ENCODE measurements at regions not wholly inside any gene's neighbourhood (a gene's known extent, or its start where the extent isn't known, plus 50 kb on each side); places are given as distances from the start of the nearest gene placed in this dataset.
A peak's percentile ranks its signal among the peaks of the same experiment; 100 is the strongest.

DNA sequence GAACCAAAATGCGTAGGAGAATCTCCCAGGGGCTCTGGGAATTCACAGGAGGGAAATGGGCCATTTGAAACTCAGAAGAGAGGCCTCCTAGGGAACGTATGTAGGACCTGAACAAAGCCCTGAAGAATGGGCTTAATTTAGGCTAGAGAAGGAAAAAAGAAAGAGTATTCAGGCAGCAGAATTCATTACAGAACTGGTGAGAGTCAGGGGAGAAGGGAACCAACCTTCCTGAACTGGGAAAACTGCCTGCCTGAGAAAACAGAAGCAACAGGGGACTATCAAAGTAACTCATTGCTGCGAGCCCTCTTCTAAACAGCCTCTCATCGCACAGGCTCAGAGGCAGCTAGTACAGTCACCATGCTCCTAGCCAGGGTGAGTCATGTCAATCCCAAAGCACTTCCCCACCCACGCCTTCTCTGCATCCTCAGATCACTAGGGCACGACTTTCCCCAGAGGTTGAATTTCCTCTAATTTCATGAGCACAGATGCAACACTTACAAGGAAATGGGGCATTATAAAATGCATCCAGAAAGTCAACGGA, 98.1 kb downstream of the ADSS2 start (continued):
- peak; percentile 80 for TF ChIP-seq SP7 (tag by site-specific recombination; IDR thresholded peaks at IDR 0.05)
- no peak for TF ChIP-seq ZNF354C (tag by site-specific recombination; IDR thresholded peaks at IDR 0.05; ENCODE audit: borderline replicate concordance, low read depth)
- TF ChIP-seq PRDM1 (tag by site-specific recombination; IDR thresholded peaks at IDR 0.05) = peak; percentile 90
- no peak for TF ChIP-seq IKZF3 (tag by site-specific recombination; IDR thresholded peaks at IDR 0.05)
- TF ChIP-seq ZNF324 (tag by site-specific recombination; IDR thresholded peaks at IDR 0.05) = peak; percentile 23; the same call in 1 of the 2 replicates
- TF ChIP-seq ZNF707 (tag by site-specific recombination; IDR thresholded peaks at IDR 0.05) = no peak
- TF ChIP-seq ZFP3 (tag by site-specific recombination; IDR thresholded peaks at IDR 0.05; ENCODE audit: low read depth) = no peak

DNA sequence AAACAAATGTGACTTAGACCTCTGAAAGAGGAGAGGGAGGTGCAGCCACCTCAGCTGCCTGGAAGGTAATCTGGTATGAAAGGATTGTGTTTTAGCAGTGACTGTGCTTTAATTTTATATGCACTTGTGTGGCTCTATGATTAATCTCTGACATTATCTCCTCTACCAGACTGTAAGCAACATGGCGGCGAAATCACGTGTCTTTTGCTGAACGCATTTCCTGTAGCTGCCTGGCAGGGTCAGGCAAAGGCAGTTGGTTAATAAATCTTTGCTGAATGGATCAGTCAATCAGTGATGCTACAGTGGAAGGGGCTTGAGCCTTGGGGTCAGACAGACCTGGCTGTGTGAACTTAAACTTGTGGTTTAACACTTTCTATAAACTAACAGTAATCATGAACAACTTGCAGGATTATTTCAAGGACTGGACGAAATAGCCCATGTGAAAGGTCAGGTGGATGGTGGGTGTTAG, 96.9 kb downstream of the ADSS2 start:
- no peak overlapping the region for H3K4me3 ChIP-seq (ENCODE audit: low read depth, low read length)
- H3K4me1 ChIP-seq (ENCODE audit: control insufficient read depth, insufficient read depth, low read length) = peaks cover 4% of the 10 kb centered on the region; the same call in 1 of the 2 replicates
- no peak overlapping the region for H3K27ac ChIP-seq (ENCODE audit: extremely low read depth, low read depth, low read length)
- TF ChIP-seq ZNF138 (tag by site-specific recombination; IDR thresholded peaks at IDR 0.05; ENCODE audit: borderline replicate concordance) (no peak), SETDB1 (IDR thresholded peaks at IDR 0.05; ENCODE audit: insufficient read length, low read length) (no peak), YY2 (tag by site-specific recombination; IDR thresholded peaks at IDR 0.05) (no peak)
- ChIA-PET CTCF (no interaction called here), POLR2A (no interaction called here)
- no peaks in the 10 kb centered on the region for H3K36me3 ChIP-seq (ENCODE audit: control insufficient read depth in 2 of 2, insufficient read depth in 1 of 2, low read length in 2 of 2)
- H3K9me3 ChIP-seq (ENCODE audit: control insufficient read depth, insufficient read depth, low read depth, low read length) = no peaks in the 10 kb centered on the region

DNA sequence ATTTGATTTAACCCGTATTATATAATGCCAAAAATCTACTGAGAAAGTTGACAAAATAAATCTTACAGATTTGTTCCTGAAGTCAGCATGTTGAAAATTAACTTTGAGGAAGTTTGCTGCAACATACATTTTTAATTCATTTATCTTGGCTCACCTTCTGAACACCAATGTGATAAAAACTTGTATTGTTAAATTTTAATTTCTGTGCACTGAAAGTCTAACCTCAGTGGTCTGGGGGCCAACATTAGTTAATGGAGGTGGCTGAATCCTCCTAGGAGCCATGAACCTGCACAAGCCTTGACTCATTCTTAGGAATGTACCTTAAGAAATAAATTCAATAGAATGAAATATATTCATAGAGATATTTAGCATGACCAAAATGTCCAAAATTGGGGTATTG, 95.3 kb downstream of the ADSS2 start:
- ChIA-PET POLR2A (no interaction called here), CTCF (interaction anchor here (0.6 kb wide), 1 partner anchor 548 kb away, joined by 3 read pairs; no protein-coding TSS in a partner anchor)

More for the DNA sequence above, 95.3 kb downstream of the ADSS2 start:
- no peaks in the 10 kb centered on the region for H3K9me3 ChIP-seq (ENCODE audit: control insufficient read depth, insufficient read depth, low read depth, low read length)
- H3K27ac ChIP-seq (ENCODE audit: extremely low read depth, low read depth, low read length) = no peak overlapping the region
- H3K4me3 ChIP-seq (ENCODE audit: low read depth, low read length) = no peak overlapping the region
- no peaks in the 10 kb centered on the region for H3K36me3 ChIP-seq (ENCODE audit: control insufficient read depth in 2 of 2, insufficient read depth in 1 of 2, low read length in 2 of 2)
- H3K4me1 ChIP-seq (ENCODE audit: control insufficient read depth, insufficient read depth, low read length) = peaks cover 4% of the 10 kb centered on the region; the same call in 1 of the 2 replicates
- no peak for TF ChIP-seq ZNF530 (tag by site-specific recombination; IDR thresholded peaks at IDR 0.05; ENCODE audit: low read depth)
- TF ChIP-seq ZNF174 (tag by site-specific recombination; IDR thresholded peaks at IDR 0.05) = no peak
- TF ChIP-seq ZNF391 (tag by site-specific recombination; IDR thresholded peaks at IDR 0.05; ENCODE audit: borderline replicate concordance, low read depth) = no peak
- no peak for TF ChIP-seq ZNF138 (tag by site-specific recombination; IDR thresholded peaks at IDR 0.05; ENCODE audit: borderline replicate concordance)
- no peak for TF ChIP-seq ZFP37 (tag by site-specific recombination; IDR thresholded peaks at IDR 0.05)
- no peak for TF ChIP-seq ZNF169 (tag by site-specific recombination; IDR thresholded peaks at IDR 0.05)
- TF ChIP-seq GLIS2 (tag by site-specific recombination; IDR thresholded peaks at IDR 0.05) = no peak
- TF ChIP-seq ZNF394 (tag by site-specific recombination; IDR thresholded peaks at IDR 0.05; ENCODE audit: borderline replicate concordance) = no peak
- no peak for TF ChIP-seq IKZF3 (tag by site-specific recombination; IDR thresholded peaks at IDR 0.05)
- TF ChIP-seq, protein P1, sequence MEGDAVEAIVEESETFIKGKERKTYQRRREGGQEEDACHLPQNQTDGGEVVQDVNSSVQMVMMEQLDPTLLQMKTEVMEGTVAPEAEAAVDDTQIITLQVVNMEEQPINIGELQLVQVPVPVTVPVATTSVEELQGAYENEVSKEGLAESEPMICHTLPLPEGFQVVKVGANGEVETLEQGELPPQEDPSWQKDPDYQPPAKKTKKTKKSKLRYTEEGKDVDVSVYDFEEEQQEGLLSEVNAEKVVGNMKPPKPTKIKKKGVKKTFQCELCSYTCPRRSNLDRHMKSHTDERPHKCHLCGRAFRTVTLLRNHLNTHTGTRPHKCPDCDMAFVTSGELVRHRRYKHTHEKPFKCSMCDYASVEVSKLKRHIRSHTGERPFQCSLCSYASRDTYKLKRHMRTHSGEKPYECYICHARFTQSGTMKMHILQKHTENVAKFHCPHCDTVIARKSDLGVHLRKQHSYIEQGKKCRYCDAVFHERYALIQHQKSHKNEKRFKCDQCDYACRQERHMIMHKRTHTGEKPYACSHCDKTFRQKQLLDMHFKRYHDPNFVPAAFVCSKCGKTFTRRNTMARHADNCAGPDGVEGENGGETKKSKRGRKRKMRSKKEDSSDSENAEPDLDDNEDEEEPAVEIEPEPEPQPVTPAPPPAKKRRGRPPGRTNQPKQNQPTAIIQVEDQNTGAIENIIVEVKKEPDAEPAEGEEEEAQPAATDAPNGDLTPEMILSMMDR (tag by site-specific recombination; IDR thresholded peaks at IDR 0.05) = no peak
- no peak for TF ChIP-seq ZNF747 (tag by site-specific recombination; IDR thresholded peaks at IDR 0.05)
- TF ChIP-seq ZNF16 (tag by site-specific recombination; IDR thresholded peaks at IDR 0.05; ENCODE audit: low read depth) = no peak
- TF ChIP-seq ZBTB17 (tag by site-specific recombination; IDR thresholded peaks at IDR 0.05) = no peak
- TF ChIP-seq ZNF707 (tag by site-specific recombination; IDR thresholded peaks at IDR 0.05) = no peak
- no peak for TF ChIP-seq ZNF549 (tag by site-specific recombination; IDR thresholded peaks at IDR 0.05)
- TF ChIP-seq, protein P2, sequence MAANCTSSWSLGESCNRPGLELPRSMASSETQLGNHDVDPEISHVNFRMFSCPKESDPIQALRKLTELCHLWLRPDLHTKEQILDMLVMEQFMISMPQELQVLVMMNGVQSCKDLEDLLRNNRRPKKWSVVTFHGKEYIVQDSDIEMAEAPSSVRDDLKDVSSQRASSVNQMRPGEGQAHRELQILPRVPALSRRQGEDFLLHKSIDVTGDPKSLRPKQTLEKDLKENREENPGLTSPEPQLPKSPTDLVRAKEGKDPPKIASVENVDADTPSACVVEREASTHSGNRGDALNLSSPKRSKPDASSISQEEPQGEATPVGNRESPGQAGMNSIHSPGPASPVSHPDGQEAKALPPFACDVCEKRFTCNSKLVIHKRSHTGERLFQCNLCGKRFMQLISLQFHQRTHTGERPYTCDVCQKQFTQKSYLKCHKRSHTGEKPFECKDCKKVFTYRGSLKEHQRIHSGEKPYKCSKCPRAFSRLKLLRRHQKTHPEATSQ (tag by site-specific recombination; IDR thresholded peaks at IDR 0.05) = no peak
